GOT3 (cell line): ENCODE measurements at regions not wholly inside any gene's neighbourhood (a gene's known extent, or its start where the extent isn't known, plus 50 kb on each side); places are given as distances from the start of the nearest gene placed in this dataset.

Experiments
- DNase-seq: peaks from one replicate; lab custom pipeline; 2025; ENCODE audit warnings: mixed read lengths; lab: John Stamatoyannopoulos, UW

- no peak for DNase-seq
Observed at GRCh38 chr5:111869681-111870080, 112.7 kb upstream of the NREP start.

- DNase-seq, result no peak
Observed at GRCh38 chr5:111865356-111865755, 108.4 kb upstream of the NREP start.

- no peak for DNase-seq
Observed at GRCh38 chr5:111863801-111864200, 106.8 kb upstream of the NREP start.

- no peak for DNase-seq
Observed at GRCh38 chr5:111859533-111860270, 102.7 kb upstream of the NREP start.

- no peak for DNase-seq
Observed at GRCh38 chr5:111859031-111859430, 102.0 kb upstream of the NREP start.

GRCh38 chr5:111857623-111858022, 100.6 kb upstream of the NREP start:
- no peak for DNase-seq

GRCh38 chr5:111856876-111857466, 100.0 kb upstream of the NREP start:
- no peak for DNase-seq

GRCh38 chr5:111855356-111855755, 98.4 kb upstream of the NREP start:
- no peak for DNase-seq

- no peak for DNase-seq
Observed at GRCh38 chr5:111854186-111854585, 97.2 kb upstream of the NREP start.

GRCh38 chr5:111853748-111854147, 96.8 kb upstream of the NREP start:
- DNase-seq, result no peak

GRCh38 chr5:111851631-111852548, 94.9 kb upstream of the NREP start:
- no peak for DNase-seq

GRCh38 chr5:111848476-111848875, 91.5 kb upstream of the NREP start:
- DNase-seq, result no peak

GRCh38 chr5:111847052-111847925, 90.3 kb upstream of the NREP start:
- no peak for DNase-seq

- no peak for DNase-seq
Observed at GRCh38 chr5:111840036-111840674, 83.2 kb upstream of the NREP start.

- no peak for DNase-seq
Observed at GRCh38 chr5:111839438-111839837, 82.4 kb upstream of the NREP start.

GRCh38 chr5:111836426-111836825, 79.4 kb upstream of the NREP start:
- no peak for DNase-seq

- DNase-seq, result no peak
Observed at GRCh38 chr5:111834926-111835599, 78.1 kb upstream of the NREP start.

- DNase-seq, result no peak
Observed at GRCh38 chr5:111830333-111830732, 73.3 kb upstream of the NREP start.

GRCh38 chr5:111829701-111830100, 72.7 kb upstream of the NREP start:
- DNase-seq, result no peak

GRCh38 chr5:111826064-111826463, 69.1 kb upstream of the NREP start:
- DNase-seq, result no peak

GRCh38 chr5:111820072-111820471, 63.1 kb upstream of the NREP start:
- DNase-seq, result no peak
